IPS-18c (cell line): ENCODE measurements at regions not wholly inside any gene's neighbourhood (a gene's known extent, or its start where the extent isn't known, plus 50 kb on each side); places are given as distances from the start of the nearest gene placed in this dataset.
A peak's percentile ranks its signal among the peaks of the same experiment; 100 is the strongest.

Experiments
- H3K4me3 ChIP-seq: 2 replicates; pipeline ENCODE4 v1.7.0; 2013; ENCODE audit warnings: low read depth, mild to moderate bottlenecking, low read length, moderate library complexity; ENCODE audit not compliant: insufficient read depth
- H3K9me3 ChIP-seq: one replicate; pipeline ENCODE4 v1.6.1; 2013; ENCODE audit warnings: mild to moderate bottlenecking, low read length, moderate library complexity; ENCODE audit not compliant: control insufficient read depth, insufficient read depth

DNA sequence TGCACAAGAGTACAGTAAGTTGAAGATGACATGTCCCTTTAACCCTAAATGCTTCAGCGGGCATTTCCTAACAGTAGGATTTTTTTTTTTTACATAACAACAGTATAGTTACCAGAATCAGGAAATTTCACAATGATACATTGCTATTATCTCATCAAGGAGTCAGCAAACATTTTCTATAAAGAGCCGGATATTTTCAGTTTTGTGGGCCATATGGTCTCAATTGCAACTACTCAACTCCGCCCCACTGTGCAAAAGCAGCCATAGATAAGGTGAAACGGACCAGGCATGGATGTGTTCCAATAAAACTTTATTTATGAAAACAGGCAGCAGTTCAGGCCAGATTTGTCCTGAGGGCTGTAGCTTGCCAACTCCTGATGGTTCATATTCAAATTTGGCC lies 130.6 kb downstream of the SMAD6 start:
- no peak overlapping the region for H3K4me3 ChIP-seq
- no peaks in the 10 kb centered on the region for H3K9me3 ChIP-seq

GRCh38 chr15:66833371-66833770 lies 131.3 kb downstream of the SMAD6 start:
- Histone ChIP-seq H3K4me3 (no peak overlapping the region), H3K9me3 (no peaks in the 10 kb centered on the region)

- no peaks in the 10 kb centered on the region for H3K9me3 ChIP-seq
- no peak overlapping the region for H3K4me3 ChIP-seq
Measured at GRCh38 chr15:66833803-66834202, 131.8 kb downstream of the SMAD6 start.

DNA sequence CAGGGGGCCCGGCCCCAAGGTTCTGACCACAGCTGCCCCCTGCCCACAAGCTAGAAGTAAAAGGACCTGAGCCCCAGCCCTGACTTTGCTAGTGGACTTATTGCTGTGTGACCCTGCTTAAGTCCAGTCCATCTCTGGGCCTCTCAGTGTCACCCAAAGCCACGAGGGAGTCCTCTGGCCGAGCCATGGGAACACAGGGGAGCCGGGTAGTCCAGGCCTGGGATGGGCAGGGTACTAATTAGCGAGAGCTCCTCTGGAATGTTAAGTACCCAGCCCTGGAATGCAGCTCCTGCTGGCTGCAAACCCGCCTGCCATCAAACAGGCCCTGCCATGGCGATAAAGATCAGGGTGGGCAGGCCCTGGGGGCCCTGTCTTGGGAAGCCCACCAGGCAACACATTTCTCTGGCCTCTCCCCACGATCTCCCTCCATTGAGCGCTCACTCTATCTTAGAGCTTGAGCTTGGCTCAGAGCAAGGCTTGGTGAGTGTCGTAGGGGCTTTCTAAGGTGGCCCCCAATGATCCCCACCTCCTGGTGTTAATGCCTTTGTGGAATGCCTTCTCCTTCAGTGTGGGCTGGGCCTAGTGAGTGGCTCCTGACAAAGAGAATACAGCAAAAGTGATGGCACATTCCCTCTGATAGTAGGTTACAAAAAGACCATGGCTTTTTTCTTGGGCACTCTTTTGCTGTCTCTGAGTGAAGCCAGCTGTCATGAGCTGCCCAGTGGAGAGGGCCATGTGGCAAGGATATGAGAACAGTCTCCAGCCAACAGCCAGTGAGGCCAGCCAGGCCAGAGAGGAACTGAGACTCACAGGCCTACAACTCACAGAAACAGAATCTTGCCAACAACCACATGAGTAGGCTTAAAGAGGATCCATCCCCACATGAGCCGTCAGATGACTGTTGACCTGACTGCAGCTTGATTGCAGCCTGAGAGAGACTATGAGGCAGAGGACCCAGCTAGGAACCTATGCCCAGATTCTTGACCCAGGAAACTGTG lies 133.1 kb downstream of the SMAD6 start:
- H3K9me3 ChIP-seq: no peaks in the 10 kb centered on the region
- 0 out of 2 replicates have a peak overlapping the region, but pooled peaks have one; percentile 1 for H3K4me3 ChIP-seq

GRCh38 chr15:66836231-66837030 lies 134.4 kb downstream of the SMAD6 start:
- no peaks in the 10 kb centered on the region for H3K9me3 ChIP-seq
- no peak overlapping the region for H3K4me3 ChIP-seq

DNA sequence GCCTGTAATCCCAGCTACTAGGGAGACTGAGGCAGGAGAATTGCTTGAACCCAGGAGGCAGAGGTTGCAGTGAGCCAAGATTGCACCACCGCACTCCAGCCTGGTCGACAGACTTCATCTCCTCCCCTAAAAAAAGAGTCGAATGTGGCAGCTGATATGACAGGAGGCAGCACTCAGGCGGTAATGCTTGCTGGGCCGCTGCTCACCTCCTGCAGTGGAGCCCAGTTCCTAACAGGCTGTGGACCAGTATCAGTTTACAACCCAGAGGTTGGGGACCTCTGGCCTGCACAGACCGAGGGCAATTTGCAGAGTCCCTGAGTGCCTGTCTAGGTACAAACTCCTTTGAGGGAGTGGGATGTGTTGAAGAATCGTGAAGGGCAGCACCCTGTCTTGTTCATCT lies 136.2 kb downstream of the SMAD6 start:
- Histone ChIP-seq H3K9me3 (no peaks in the 10 kb centered on the region), H3K4me3 (no peak overlapping the region)

GRCh38 chr15:66838671-66839239 lies 136.7 kb downstream of the SMAD6 start:
- Histone ChIP-seq H3K9me3 (no peaks in the 10 kb centered on the region), H3K4me3 (no peak overlapping the region)

DNA sequence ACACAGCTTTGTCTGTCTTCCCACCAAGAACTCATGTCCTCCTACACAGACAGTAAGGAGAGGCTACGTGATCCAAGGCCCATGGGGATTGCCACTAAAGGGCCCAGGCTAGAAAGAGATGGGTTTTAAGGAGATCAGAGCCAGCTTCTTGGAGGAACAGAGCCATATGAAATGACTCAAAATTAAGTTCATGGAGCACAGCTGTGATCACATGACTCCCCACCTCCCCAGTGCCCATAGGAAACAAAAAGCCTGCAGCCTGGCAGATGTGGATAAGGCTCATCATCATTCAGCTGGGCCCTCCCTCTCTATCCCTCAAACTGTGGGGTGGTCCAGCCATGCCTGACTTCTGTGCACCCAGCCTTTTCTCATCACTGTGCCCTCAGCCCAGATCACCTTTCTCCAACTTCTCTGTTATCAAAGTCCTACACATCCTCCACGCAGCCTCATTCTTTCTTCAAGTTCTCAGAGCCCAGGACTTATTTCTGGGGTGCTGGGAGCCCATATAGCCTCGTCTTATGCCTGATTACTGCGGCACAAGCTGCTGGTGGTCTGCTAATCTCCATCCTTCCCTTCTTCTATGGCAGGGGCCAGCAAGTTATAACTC lies 137.6 kb downstream of the SMAD6 start:
- Histone ChIP-seq H3K4me3 (no peak overlapping the region), H3K9me3 (no peaks in the 10 kb centered on the region)

DNA sequence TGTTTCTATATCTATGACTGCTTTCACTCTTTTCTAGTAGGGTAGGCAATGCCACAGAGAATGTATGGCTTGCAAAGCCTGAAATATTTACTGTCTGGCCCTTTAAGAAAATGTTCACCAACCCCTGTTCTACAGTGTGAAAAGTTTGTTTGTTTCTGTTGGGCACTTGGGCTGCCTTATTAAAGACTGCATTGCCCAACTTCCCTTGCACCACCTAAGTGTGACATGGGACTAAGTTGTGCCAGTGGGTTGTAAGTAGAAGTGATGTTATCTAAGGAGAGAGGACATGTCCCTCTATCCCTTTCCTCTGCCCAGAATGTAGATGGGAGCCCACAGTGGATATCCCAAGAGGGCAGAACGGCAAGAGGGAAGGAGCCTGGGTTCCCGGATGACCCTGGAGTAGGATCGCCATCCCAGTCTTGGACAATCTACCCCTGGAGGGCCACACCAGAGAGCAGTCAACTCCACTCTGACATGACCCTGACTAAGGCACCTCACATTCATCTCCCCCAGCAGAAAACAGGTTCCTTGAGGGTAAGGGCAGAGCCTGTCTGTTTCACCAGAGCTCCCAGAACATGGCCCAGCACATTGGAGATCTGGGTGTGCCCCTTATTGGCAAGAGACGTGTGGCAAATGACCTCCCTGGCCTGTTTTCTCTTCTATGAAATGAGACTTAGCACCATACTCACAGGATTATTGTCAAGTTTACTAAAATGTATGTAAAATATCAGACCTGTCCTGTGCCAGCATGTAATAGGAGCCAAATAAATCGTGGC lies 138.8 kb downstream of the SMAD6 start:
- Histone ChIP-seq H3K4me3 (no peak overlapping the region), H3K9me3 (no peaks in the 10 kb centered on the region)

GRCh38 chr15:66841953-66842681 lies 140.1 kb downstream of the SMAD6 start:
- H3K4me3 ChIP-seq: peak overlapping the region; percentile 47
- peaks cover 2% of the 10 kb centered on the region for H3K9me3 ChIP-seq

DNA sequence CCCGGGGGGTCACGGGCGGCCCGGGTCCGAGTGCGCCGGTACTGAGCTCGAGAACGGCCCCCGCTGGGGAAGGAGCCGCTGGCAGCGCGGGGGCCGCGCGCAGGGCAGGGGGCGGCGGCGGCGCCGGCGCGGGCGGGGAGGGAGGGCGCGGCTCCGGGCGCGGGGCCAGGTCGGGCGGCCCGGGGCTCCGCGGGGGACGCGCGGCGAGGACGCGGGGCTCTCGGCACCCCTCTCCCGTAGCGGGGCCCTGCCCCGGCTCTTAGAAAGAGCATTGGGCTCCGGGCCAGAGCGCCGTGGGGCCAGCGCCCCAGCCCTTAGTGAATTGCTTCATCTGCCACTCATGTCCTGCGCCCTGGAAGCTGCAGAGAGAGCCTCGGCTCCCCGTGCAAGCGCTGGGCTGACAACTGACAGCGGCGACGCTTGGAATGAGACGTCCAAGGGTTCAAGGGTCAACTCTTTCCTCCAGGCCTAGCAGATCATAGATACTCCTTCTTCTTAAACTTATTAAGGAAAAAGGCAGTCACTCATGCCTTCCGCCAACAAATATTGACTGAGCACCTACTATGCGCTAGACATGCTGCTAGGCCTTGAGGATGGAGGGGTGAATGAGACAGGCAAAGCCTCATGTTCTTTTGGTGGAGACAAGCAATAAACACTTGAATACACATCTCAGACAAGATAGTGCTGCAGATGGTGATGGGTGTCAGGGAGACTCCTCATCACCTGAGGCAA lies 140.8 kb downstream of the SMAD6 start:
- Histone ChIP-seq H3K4me3 (peak overlapping the region; percentile 40; the same call in 1 of the 2 replicates), H3K9me3 (peaks cover 2% of the 10 kb centered on the region)

- Histone ChIP-seq H3K4me3 (no peak overlapping the region), H3K9me3 (peaks cover 2% of the 10 kb centered on the region)
Measured at GRCh38 chr15:66843581-66843980, 141.5 kb downstream of the SMAD6 start.

- peaks cover 2% of the 10 kb centered on the region for H3K9me3 ChIP-seq
- no peak overlapping the region for H3K4me3 ChIP-seq
Measured at GRCh38 chr15:66844041-66844746, 142.2 kb downstream of the SMAD6 start.

DNA sequence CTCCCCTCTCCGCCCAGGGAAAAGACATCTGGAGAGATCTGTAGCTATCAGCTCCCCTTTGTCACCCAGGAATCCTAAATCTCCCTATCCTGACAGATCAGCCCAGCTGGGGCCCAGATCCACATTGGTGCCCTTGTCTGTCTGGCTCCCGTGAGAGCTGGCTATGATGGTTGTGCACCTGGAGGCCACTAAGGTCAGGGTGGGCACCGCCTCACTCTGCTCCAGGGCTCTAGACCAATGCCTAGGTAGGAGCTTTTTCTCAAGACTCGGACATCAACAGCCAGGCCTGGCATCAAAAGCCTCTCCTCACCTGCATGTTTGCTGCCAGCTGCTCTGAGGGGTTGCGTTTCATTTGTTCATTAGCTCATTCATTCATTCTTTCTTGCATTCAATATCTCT lies 142.7 kb downstream of the SMAD6 start:
- peaks cover 2% of the 10 kb centered on the region for H3K9me3 ChIP-seq

GRCh38 chr15:66845266-66845785 lies 143.3 kb downstream of the SMAD6 start:
- Histone ChIP-seq H3K4me3 (no peak overlapping the region), H3K9me3 (peaks cover 2% of the 10 kb centered on the region)

More for the DNA sequence above, 142.7 kb downstream of the SMAD6 start:
- H3K4me3 ChIP-seq: no peak overlapping the region
